GM19438 (cell line): ENCODE measurements at regions not wholly inside any gene's neighbourhood (a gene's known extent, or its start where the extent isn't known, plus 50 kb on each side); places are given as distances from the start of the nearest gene placed in this dataset.
"Not testable (repeated sequence)": the region's sequence is repeated elsewhere in the genome, so short reads cannot be mapped to it uniquely, and the experiment has no call there.

Source experiments
- ATAC-seq: cut with Tn5 transposase; IDR thresholded peaks from one replicate; pipeline ENCODE4 v1.9.1; 2021; ENCODE audit warnings: low read depth; ENCODE audit not compliant: unreplicated experiment

DNA sequence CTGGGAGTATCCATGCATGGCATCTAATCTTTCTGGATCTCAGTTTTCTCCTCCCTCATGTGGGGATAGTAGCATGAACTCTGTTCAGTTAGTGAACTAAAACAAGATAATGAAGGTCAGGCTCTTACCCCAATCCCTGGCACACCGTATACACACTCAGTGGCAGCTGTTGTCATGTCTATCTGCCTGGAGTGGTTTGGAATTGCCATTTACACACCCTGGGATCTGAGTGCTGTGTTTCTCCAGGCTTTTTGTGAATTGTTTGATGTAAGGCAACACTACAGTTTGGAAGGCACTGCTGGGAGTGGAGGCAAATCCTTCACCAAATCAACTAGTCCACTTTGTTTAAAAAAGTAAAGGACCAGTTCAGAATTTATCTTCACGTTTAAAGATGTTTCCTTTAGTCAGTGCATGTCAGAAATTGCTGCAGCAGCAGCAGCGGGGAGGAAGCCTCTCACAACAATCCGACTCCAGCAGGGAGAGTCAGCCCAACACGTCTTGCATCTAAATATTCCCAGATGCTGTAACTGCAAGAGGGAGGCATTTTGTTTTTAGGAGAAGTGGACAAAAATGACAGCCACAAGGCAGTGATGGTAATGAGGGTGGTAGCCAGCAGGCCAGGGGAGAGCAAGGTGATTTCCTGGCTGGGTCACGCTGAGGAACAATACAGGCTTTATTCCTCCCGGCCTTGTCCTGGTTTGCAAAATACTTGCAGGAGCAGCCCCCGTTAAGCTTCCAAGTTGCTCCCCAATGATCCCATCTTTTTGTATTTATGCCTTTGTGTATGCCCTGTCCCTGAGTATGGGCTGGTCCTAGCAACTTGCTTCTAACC, 128.5 kb upstream of the LRIG1 start:
- ATAC-seq = no peak

DNA sequence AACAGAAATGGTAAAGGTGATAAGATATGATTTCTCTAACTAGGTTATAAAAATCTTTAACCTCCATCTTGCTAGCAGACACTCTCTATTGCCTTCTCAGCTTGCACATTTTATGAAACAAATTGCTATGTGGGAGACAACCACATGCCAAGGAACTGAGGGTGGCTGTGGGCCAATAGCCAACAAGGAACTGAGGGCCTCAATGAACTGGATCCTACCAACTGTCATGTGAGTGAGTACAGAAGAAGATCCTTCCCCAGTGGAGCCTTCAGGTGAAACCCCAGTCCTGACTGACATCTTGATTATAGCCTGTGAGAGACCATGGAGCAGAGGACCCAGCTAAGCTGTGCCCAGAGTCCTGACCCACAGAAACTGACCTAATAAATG, 129.2 kb upstream of the LRIG1 start:
- ATAC-seq = no peak

DNA sequence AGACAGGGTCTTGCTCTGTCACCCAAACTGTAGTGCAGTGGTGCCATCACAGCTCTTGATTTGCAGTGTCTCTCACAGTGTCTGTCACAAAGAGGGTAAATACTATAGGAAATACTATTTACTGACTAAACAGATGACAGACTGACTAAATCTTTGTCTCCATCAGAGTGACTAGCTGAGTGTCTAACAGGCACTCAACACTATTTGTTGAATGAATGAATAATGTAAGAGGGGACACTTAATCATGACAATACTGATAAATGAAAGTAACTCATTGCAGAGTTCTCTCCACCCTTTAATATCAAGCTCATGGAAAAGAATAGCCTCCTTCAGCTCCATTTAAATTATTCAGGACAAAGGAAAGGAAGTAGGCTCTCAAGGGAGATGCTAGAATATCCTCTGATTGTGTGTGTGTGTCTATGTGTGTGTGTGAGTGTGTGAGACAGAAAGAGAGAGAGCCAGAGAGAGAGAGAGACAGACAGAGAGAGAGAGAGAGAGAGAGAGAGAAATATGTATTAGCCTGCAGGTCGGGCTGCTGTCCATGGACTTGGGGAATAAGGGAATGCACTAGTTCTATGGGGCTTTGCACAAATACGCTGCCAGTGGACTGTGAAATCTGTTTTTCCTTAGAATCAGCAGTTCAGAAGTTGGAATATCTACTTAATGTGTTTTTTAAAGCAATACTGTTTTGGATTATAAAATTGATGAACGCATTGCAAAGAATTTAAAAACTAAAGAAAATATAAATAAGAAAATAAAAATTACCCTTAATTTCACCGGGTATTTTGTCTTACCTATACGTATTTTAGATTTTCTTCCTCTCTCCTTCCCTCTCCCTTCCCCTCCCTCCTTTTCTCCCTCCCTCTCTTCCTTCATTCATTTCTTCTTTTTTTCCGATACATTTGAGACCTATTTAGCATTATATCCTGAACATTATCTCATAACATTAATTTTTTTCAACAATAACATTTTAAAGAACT, 132.9 kb upstream of the LRIG1 start:
- no peak for ATAC-seq

DNA sequence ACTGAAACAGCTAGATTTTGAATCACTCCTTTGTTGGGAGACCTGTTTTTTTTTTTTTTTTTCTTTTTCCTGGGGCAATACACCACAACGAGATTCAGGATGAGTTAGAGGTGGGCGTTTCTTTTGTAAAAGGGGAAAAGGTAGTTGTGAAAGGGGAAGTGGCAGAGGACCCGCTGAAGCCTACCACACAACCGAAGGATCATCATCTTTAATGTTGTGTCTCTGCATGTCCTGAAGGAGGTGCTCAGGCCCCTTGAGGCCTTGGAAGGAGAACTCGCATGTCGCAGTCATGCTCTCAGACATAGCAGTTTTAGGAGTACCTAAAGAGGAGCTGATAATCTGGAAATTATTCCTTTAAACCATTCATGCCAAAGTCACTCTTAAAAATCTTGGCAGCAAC, 137.9 kb upstream of the LRIG1 start:
- ATAC-seq = no peak

DNA sequence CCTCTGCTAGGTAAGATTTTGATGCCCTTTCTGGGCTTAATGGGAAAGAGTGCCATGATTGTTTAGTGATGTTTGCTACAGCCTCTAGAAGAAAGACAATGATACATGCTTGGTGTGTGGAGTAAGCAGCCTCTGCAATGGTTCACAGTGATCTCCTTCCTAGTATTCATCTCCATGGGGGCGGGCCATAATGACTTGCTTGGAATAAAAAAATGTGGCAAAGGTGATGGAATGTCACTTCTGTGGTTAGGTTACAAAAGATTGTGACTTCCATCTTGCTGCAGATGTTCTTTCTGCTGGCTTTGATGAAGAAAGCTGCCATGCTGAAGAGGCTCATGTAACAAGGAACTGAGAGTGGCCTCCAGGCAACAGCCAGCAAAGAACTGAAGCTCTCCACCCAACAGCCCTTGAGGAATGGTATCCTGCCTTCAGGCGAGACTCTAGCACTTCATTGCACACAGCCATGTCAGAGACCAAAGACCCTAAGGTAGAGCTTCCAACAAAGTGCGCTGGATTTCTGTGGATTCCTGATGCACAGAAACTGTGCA, 139.1 kb upstream of the LRIG1 start:
- ATAC-seq = no peak

DNA sequence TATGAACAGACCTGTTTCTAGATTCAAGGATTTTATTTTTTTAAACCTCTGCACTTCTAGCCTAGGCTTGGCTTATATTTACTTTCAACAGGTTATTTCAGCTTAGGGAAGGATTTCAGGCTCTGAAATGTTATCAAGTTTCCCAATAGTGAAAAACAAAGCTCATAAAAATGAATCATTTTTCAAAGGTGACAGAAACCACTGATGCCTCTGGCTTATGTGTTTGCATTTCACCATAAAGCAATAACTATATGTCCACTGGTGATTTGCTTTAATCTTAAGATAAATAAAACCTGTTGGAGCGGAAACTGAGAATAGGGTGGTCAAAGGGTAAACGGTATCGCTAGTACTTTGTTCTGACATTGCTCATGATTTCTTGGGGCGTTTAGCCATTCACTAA, 141.2 kb upstream of the LRIG1 start:
- ATAC-seq = no peak

DNA sequence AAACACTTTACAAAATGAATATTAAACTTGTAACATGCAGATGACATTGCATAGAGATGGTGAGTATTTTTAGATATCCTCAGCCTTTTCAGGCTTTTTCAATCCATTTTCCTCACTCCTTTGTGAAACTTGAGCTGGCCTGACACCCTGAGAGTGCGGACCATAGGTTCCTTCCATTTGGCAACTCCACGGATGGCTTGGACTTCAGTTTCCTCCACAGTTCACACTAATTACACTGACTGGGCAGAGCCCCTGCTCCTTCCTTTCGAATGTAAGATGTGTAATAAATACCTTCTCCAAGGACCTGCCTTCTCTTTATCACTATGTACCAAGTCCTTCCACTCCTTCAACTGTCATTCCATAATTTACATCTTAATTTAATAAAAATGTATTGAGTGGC, 141.7 kb upstream of the LRIG1 start:
- no peak for ATAC-seq

DNA sequence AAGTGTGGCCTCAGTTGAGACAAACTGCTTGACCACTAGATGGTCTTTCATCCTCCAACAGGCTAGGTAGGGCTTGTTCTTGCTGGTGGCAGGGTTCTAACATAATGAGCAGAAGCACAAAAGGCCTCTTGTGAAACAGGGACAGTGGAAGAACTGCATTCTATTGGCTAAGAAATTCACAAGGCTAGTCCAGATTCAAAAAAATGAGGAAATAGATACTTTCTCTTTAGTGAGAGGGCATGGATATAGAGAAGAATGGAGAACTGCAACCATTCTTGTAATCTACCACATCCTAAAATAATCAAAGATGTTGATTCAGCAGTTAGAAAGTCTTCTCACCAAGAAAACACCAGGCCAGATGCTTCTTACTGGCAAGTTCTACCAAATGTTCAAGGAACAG, 143.7 kb upstream of the LRIG1 start:
- no peak for ATAC-seq

DNA sequence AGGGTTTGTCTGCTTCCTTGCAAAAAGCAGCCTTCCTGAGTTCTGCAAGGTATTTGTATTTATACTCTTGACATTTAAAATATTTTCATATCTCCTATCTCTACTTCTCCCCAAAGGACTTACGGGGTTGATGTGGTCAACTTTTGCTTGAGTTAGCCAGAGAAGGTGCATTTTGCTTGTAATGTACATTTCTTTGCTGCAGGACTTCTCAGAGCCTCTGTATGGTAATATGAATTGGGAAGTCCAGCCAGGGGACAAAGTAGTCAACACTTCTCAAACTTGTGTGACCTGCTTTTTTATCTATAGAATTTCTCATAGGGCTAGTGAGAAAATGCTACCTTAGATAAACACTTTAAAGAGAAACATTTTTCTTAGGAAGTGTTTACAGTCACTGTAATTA, 148.2 kb upstream of the LRIG1 start:
- no peak for ATAC-seq

DNA sequence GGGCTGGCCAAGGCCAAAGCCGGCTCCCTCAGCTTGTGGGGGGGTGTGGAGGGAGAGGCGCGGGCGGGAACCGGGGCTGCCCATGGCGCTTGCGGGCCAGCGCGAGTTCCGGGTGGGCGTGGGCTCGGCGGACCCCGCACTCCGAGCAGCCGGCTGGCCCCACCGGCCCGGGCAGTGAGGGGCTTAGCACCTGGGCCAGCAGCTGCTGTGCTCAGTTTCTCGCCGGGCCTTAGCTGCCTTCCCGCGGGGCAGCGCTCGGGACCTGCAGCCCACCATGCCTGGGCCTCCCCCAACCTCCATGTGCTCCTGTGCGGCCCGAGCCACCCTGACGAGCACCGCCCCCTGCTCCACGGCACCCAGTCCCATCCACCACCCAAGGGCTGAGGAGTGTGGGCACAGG, 150.7 kb upstream of the LRIG1 start:
- ATAC-seq = not testable (repeated sequence)

DNA sequence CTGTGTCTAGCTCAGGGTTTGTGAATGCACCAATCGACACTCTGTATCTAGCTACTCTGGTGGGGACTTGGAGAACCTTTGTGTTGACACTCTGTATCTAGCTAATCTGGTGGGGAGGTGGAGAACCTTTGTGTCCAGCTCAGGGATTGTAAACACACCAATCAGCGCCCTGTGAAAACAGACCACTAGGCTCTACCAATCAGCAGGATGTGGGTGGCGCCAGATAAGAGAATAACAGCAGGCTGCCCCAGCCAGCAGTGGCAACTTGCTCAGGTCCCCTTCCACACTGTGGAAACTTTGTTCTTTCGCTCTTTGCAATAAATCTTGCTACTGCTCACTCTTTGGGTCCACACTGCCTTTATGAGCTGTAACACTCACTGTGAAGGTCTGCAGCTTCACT, 151.3 kb upstream of the LRIG1 start:
- not testable (repeated sequence) for ATAC-seq

DNA sequence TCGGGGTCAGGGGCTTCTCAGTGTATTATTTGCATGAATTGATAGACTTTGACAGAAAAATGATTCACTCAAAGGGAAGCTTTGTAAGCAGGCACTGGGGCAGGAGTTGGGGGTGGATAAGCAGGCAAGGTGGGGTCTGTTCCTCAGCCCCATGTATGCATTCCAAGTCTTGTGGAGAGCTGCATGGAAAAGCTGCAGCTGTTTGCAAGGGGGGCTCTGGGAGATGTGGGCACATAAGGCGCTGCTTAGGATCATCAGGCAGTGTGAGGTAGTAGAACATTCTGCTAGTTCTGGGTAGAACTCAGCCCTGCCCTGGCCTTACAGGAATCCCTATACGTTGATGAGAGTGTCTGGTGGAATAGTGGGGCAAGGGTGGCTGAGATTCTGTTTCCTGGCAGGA, 154.2 kb upstream of the LRIG1 start:
- ATAC-seq = no peak

DNA sequence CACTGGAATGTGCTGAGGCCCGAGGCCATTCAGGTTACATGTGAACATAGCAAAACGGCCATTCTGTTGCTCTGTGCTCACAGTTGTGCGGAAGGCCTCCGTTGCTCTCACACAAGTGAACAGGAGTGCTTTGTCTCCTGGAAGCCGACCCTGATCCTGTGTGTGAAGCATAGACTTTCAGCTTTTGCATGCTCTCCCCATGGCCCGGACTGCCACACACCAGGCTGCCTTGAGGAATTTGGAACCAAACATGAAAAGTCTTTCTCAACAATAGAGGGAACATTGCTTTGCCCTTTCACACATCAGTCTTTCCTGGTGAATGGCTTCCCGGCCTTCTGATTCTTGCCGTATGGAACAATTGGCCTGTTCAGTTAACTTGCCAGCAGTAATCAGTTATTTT, 154.8 kb upstream of the LRIG1 start:
- no peak for ATAC-seq

DNA sequence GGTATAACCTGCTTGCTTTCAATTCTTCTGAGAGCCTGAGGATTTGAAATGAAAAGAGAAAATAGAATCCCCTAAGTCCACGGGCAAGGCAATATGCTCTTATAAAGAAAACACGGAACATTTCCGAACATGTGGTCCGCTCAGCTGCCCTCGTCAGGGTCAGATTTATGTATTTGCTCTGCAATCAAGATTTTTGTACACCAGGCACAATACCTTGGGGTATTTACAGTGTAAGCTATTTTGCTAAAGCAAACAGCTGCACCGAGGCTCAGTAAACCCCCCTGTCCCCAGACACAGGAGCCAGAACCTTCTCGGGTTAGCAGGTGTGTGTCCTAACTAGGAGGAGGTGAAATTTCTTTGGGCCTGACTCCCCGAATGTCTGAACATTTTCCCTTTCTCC, 155.8 kb upstream of the LRIG1 start:
- no peak for ATAC-seq

DNA sequence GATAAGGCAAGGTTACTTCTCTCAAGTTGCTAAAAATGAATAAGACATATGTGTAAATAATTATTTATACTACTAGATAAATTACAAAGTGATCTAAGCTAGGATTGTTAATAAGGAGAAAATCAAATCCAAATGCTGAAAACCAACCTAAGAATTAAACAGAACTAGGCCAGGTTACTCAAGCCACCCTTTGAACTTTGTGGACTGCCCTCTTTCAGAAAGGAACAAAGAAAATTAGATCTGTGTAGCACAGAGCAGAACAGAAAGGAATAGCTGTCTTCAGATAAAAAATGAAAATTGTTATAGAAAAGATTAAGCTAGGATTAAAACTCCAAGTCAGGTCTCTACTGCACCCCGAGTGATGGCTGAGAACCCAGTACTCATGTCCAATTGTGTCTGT, 158.2 kb upstream of the LRIG1 start:
- ATAC-seq = no peak

DNA sequence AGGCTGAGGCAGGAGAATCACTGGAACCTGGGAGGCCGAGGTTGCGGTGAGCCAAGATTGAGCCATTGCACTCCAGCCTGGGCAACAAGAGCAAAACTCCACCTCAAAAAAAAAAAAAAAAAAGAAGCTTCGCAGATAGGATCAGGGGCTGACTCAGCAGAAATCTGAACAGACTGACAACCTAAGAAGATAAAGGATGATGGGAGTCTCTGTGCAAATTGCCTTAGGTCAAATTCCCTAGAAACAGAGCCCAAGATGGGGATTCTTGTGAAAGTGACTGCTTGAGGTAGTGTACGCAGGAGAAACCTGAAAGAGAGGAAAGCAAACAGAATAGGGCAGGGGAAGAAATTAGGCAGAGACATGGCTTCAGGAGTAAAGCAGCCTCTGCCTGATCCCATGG, 160.8 kb upstream of the LRIG1 start:
- ATAC-seq = no peak

DNA sequence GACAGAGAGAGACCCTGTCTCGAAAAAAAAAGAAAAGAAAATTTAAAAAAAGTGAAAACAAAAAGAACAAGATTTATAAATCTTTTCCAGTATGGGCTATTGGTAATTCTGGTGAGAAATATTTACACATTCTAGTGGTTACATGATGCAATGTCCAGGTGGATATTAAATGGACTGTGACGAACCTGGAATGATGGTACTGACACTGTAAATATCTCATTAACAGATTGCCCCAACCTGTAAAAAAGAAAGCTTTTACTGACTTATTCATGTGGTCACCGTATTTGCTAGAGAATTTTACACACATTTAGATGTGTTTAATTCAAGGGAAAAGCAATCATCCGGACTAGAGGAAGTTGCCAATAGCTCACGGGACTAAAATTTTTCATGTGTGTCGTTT, 162.1 kb upstream of the LRIG1 start:
- no peak for ATAC-seq

DNA sequence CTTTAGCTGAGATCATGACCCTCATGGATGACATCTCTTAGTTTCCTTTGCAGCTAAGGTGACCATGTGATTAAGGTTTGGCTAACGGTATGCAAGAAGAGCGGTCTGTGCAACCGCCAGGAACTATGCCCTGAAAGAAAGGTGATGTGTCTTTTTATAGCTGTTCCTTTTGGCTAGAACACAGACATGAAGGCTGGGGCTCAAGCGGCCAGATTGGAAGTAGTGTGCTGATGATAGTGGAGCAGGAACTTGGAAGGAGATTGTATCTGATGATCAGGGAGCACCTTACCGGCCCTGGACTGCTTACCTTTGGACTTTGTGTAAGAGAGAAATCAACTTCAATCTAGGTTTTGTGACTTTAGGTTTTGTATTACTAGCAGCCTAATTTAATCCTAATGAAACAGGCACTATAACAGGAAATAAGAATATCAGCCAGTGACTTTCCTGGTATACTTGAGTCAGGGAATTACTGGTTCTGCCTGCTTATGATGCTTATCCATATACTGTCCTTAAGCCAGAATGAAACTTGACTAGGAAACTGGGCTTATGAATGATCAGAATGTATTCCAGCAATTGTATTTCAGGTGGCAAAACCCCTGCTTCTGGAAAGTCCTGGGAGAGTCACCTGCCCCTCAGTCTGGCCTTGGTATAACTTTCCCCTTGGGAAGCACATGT, 164.3 kb upstream of the LRIG1 start:
- no peak for ATAC-seq

DNA sequence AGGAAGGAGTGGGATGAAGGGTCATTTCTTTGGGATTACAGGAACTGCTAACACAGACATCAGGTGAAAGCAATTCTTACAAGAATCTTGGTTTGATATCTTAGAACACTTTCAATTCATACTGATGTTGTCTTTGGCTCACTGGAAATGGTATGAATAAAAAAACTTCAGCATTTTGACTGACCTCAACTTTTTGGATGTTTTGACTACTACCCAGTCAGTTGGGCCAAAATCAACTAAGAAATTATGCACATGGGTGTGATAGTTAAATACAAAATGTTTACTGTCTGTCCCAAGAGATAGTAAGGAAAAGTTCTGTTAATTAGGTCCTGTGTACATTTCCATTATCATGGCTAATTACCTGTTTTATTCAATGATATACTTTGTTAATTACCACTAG, 165.5 kb upstream of the LRIG1 start:
- ATAC-seq = no peak

DNA sequence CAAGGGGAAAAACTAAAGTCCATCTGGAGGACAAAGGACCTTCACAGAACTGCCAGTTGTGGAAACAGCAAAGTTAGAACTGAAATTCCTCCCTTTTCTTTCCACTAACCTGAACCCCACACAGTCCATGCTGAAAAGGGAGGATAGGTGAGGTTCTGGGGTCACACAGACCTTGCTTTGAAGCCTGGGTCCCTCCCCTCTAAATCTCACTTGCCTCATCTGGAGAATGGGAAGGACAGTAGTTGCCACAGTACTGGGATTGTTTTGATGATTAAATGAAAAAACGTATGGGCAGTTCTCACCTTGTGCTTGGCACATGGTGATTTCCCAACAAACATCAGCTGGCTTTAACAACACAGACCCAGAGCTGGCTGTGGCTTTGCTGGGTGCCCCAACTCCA, 166.4 kb upstream of the LRIG1 start:
- ATAC-seq = no peak

DNA sequence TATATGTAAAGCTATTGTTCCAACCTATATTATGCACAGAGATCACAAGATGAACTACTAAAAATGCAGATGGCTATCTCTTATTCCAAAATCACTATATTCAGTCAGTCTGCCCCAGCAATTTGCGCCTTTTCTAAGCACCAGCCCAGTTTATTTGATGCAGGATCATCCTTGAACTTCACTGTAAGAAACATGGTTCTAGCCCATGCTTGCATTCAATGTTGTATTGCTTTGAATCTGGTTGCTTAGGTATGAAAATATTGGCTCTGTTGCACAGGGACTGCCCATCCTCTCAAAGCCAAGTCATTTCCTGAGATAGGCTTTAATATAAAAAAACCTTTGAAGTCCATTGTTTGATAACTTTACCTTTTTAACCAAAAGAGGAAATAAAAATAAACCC, 170.5 kb upstream of the LRIG1 start:
- no peak for ATAC-seq
